H1 (cell line): ENCODE measurements at regions not wholly inside any gene's neighbourhood (a gene's known extent, or its start where the extent isn't known, plus 50 kb on each side); places are given as distances from the start of the nearest gene placed in this dataset.

ENCODE experiments used
- CTCF ChIA-PET: fragments of 300-600 bp; sonication (Branson Sonifier 250); formaldehyde crosslinking; loops from one replicate; lab custom pipeline; 2021; ENCODE audit not compliant: partially characterized antibody; lab: Charles Lee
- POLR2A ChIA-PET: fragments of 300-600 bp; sonication (Branson Sonifier 250); formaldehyde crosslinking; loops from one replicate; lab custom pipeline; 2021; ENCODE audit warnings: inconsistent platforms; ENCODE audit not compliant: partially characterized antibody; lab: Charles Lee
- DNase-seq, 2 experiments: peaks; one replicate each; pipeline versions ENCODE4 v3.0.0 to v3.0.0-alpha.2; 2010 to 2022; ENCODE audit warnings: low spot score in 2 of 2, low read depth in 1 of 2, mixed read lengths in 1 of 2
- FAIRE-seq: peaks from 2 replicates; lab custom pipeline; 2011; peaks lifted over from hg19 to GRCh38; lab: Jason Lieb, UNC
- H2AFZ ChIP-seq: 2 replicates; pipeline ENCODE4 v1.8.1; 2012; ENCODE audit warnings: low read length, inconsistent platforms
- H2AK5ac ChIP-seq: 2 replicates; pipeline ENCODE4 v1.6.1; 2013; ENCODE audit warnings: low read depth, low read length
- H2BK120ac ChIP-seq: replicated peaks from 2 replicates; pipeline ENCODE3; 2013; ENCODE audit warnings: low read depth, low read length, inconsistent platforms
- H2BK12ac ChIP-seq: 2 replicates; pipeline ENCODE4 v1.6.1; 2013; ENCODE audit warnings: low read depth, low read length
- H2BK15ac ChIP-seq: 2 replicates; pipeline ENCODE4 v1.6.1; 2013; ENCODE audit warnings: low read length
- H2BK20ac ChIP-seq: 2 replicates; pipeline ENCODE4 v1.6.1; 2013; ENCODE audit warnings: low read length
- H2BK5ac ChIP-seq: 2 replicates; pipeline ENCODE4 v1.6.1; 2013; ENCODE audit warnings: low read depth, low read length
- H3K14ac ChIP-seq: 2 replicates; pipeline ENCODE4 v1.6.1; 2013; ENCODE audit warnings: inconsistent platforms; ENCODE audit not compliant: insufficient read length
- H3K18ac ChIP-seq: 2 replicates; pipeline ENCODE4 v1.6.1; 2013; ENCODE audit warnings: low read length; ENCODE audit errors: extremely low read depth
- H3K23ac ChIP-seq: 2 replicates; pipeline ENCODE4 v1.6.1; 2013; ENCODE audit warnings: inconsistent platforms; ENCODE audit not compliant: insufficient read length
- H3K23me2 ChIP-seq: 2 replicates; pipeline ENCODE4 v1.6.1; 2013; ENCODE audit warnings: low read depth, low read length
- H3K27ac ChIP-seq: 2 replicates; pipeline ENCODE4 v1.6.1; 2011; ENCODE audit warnings: low read depth, low read length, inconsistent platforms
- H3K27me3 ChIP-seq, 4 experiments: replicated peaks in 1 of 4; 1 replicate in 1 of 4; 2 replicates in 3 of 4; pipeline versions ENCODE4 v1.6.1 to v1.8.1; 2011 to 2013; ENCODE audit warnings: low read length in 3 of 4, mild to moderate bottlenecking in 3 of 4, inconsistent platforms in 2 of 4, mixed read lengths in 2 of 4, moderate library complexity in 1 of 4; ENCODE audit not compliant: control insufficient read depth in 3 of 4, insufficient read depth in 3 of 4; ENCODE audit errors: extremely low read depth in 1 of 4
- H3K36me3 ChIP-seq, 4 experiments: 2 replicates each; pipeline versions ENCODE4 v1.6.1 to v1.8.1; 2011 to 2013; ENCODE audit warnings: mild to moderate bottlenecking in 4 of 4, low read length in 3 of 4, moderate library complexity in 2 of 4, control low read depth in 1 of 4, inconsistent platforms in 1 of 4; ENCODE audit not compliant: insufficient read depth in 4 of 4, control insufficient read depth in 2 of 4
- H3K4ac ChIP-seq: replicated peaks from 2 replicates; pipeline ENCODE3; 2013; ENCODE audit warnings: low read length, low read depth, mixed read lengths, inconsistent platforms; ENCODE audit not compliant: insufficient read length
- H3K4me1 ChIP-seq, 4 experiments: replicated peaks in 1 of 4; 1 replicate in 1 of 4; 2 replicates in 3 of 4; pipeline versions ENCODE4 v1.6.1 to v1.8.1; 2011 to 2013; ENCODE audit warnings: low read length in 3 of 4, inconsistent platforms in 2 of 4, mixed read lengths in 1 of 4; ENCODE audit not compliant: insufficient read depth in 4 of 4, control insufficient read depth in 3 of 4
- H3K4me2 ChIP-seq, 2 experiments: 2 replicates each; pipeline versions ENCODE4 v1.6.1 to v1.8.1; 2011 to 2013; ENCODE audit warnings: low read depth in 2 of 2, low read length in 2 of 2, control low read depth in 1 of 2, inconsistent platforms in 1 of 2, mild to moderate bottlenecking in 1 of 2; ENCODE audit not compliant: insufficient read depth in 1 of 2
- H3K4me3 ChIP-seq, 4 experiments: fragments of 200-600, 300-600 bp in 1 of 4; sonication (generic), shearing (Covaris generic), sonication (Bioruptor Twin) in 1 of 4; 2 replicates each; pipeline versions ENCODE4 v1.5.1 to v1.8.1; 2011 to 2016; ENCODE audit warnings: low read length in 4 of 4, low read depth in 3 of 4, control low read depth in 2 of 4, inconsistent platforms in 2 of 4, mild to moderate bottlenecking in 2 of 4, mixed read lengths in 1 of 4, moderate library complexity in 1 of 4; ENCODE audit not compliant: insufficient read depth in 2 of 4; ENCODE audit errors: extremely low read depth in 1 of 4
- H3K56ac ChIP-seq: replicated peaks from 2 replicates; pipeline ENCODE3; 2013; ENCODE audit warnings: low read depth, mild to moderate bottlenecking, mixed read lengths, low read length, inconsistent platforms; ENCODE audit not compliant: insufficient read length
- H3K79me1 ChIP-seq: 2 replicates; pipeline ENCODE4 v1.6.1; 2013; ENCODE audit warnings: low read depth, low read length, control low read depth
- H3K79me2 ChIP-seq, 2 experiments: 2 replicates each; pipeline versions ENCODE4 v1.6.1 to v1.8.1; 2012 to 2013; ENCODE audit warnings: low read length in 2 of 2, mild to moderate bottlenecking in 2 of 2, inconsistent platforms in 1 of 2; ENCODE audit not compliant: insufficient read depth in 2 of 2, control insufficient read depth in 1 of 2
- H3K9ac ChIP-seq, 4 experiments: replicated peaks in 1 of 4; 1 replicate in 1 of 4; 2 replicates in 3 of 4; pipeline versions ENCODE4 v1.6.1 to v1.8.1; 2011 to 2013; ENCODE audit warnings: low read depth in 3 of 4, low read length in 3 of 4, control low read depth in 2 of 4, mild to moderate bottlenecking in 2 of 4, moderate library complexity in 2 of 4, inconsistent platforms in 1 of 4; ENCODE audit errors: extremely low read depth in 1 of 4
- H3K9me3 ChIP-seq, 2 experiments: 2 replicates each; pipeline versions ENCODE4 v1.6.1 to v1.8.1; 2012 to 2013; ENCODE audit warnings: mild to moderate bottlenecking in 2 of 2, moderate library complexity in 2 of 2, control low read depth in 1 of 2, inconsistent platforms in 1 of 2, low read depth in 1 of 2, low read length in 1 of 2, mixed read lengths in 1 of 2; ENCODE audit not compliant: insufficient read depth in 2 of 2
- H4K20me1 ChIP-seq, 2 experiments: replicated peaks in 1 of 2; 2 replicates each; pipeline versions ENCODE3 to v1.8.1; 2011 to 2013; ENCODE audit warnings: inconsistent platforms in 2 of 2, low read length in 2 of 2, mild to moderate bottlenecking in 1 of 2; ENCODE audit not compliant: insufficient read depth in 2 of 2, control insufficient read depth in 1 of 2
- H4K5ac ChIP-seq: 2 replicates; pipeline ENCODE4 v1.6.1; 2013; ENCODE audit warnings: low read length, low read depth, mixed read lengths, inconsistent platforms; ENCODE audit not compliant: insufficient read length
- H4K8ac ChIP-seq: 2 replicates; pipeline ENCODE4 v1.8.0; 2013; ENCODE audit warnings: mild to moderate bottlenecking, moderate library complexity, low read length, inconsistent platforms; ENCODE audit not compliant: insufficient read depth; ENCODE audit errors: extremely low read depth
- H4K91ac ChIP-seq: replicated peaks from 2 replicates; pipeline ENCODE3; 2013; ENCODE audit warnings: low read length, mixed read lengths, inconsistent platforms; ENCODE audit not compliant: insufficient read length
- BRCA1 ChIP-seq: IDR thresholded peaks from 2 replicates; pipeline ENCODE4 v1.6.1; 2012; ENCODE audit warnings: low read depth, low read length, improper control_type of control experiment
- CBX5 ChIP-seq: fragments of 300-800, 300-1000 bp; sonication (generic); IDR thresholded peaks from 2 replicates; pipeline ENCODE4 v1.7.1; 2016; ENCODE audit warnings: antibody characterized with exemption, low read length, low read depth
- KDM5A ChIP-seq: fragments of 200-600 bp; IDR thresholded peaks from 2 replicates; pipeline ENCODE4 v1.7.1; 2012; ENCODE audit warnings: mild to moderate bottlenecking, low read length, inconsistent platforms, mixed read lengths
- RNF2 ChIP-seq: fragments of 200-900, 300-1000 bp; sonication (generic); IDR thresholded peaks from 2 replicates; pipeline ENCODE4 v1.7.1; 2016; ENCODE audit warnings: borderline replicate concordance, low read depth, mild to moderate bottlenecking, antibody characterized with exemption, low read length; ENCODE audit not compliant: poor library complexity, severe bottlenecking; ENCODE audit errors: missing control alignments
- SAP30 ChIP-seq: fragments of 300-600 bp; sonication (generic); IDR thresholded peaks from 2 replicates; pipeline ENCODE4 v1.7.1; 2012; ENCODE audit warnings: low read length, moderate library complexity, mild to moderate bottlenecking, inconsistent platforms; ENCODE audit not compliant: insufficient read depth, insufficient replicate concordance
- SRF ChIP-seq: IDR thresholded peaks from 2 replicates; pipeline ENCODE4 v1.6.1; 2011; ENCODE audit warnings: mild to moderate bottlenecking, low read depth, low read length, moderate library complexity
- TF ChIP-seq, protein P1 (sequence below): IDR thresholded peaks from 2 replicates; pipeline ENCODE4 v1.6.1; 2011; ENCODE audit warnings: low read length, improper control_type of control experiment

DNA sequence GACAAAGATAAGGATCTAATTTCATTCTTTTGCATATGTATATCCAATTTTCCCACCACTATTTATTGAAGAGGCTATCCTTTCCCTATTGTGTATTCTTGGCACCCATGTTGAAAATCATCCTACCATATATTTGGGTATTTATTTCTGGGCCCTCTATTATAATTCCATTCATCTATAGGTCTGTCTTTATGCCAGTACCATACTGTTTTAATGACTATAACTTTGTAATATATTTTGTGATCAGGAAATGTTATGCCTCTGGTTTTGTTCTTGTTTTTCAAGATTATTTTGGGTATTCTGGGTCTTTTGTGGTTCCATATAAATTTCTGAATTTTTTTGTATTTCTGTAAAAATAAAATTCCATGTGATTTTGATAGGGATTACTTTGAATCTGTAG, 347.6 kb upstream of the SULF2 start:
- ChIA-PET CTCF (no interaction called here), POLR2A (no interaction called here)
- H3K36me3 ChIP-seq = no peaks in the 10 kb centered on the region
- H2AK5ac ChIP-seq = no peak overlapping the region
- H2BK120ac ChIP-seq = no peak overlapping the region
- H3K23me2 ChIP-seq = no peaks in the 10 kb centered on the region
- no peaks in the 10 kb centered on the region; a peak in 2 of 7 replicates for H3K27me3 ChIP-seq
- no peak overlapping the region for H3K23ac ChIP-seq
- H3K27ac ChIP-seq = no peak overlapping the region
- H2BK15ac ChIP-seq = no peak overlapping the region
- no peak overlapping the region for H3K4ac ChIP-seq
- no peaks in the 10 kb centered on the region for H3K79me1 ChIP-seq
- DNase-seq = no peak
- H2BK12ac ChIP-seq = no peak overlapping the region
- H4K5ac ChIP-seq = no peak overlapping the region
- H4K20me1 ChIP-seq = no peaks in the 10 kb centered on the region
- H3K4me1 ChIP-seq = peaks cover 0 to 5% (median 0%) of the 10 kb centered on the region in 4 experiments; a peak in 1 of 7 replicates
- H3K56ac ChIP-seq = no peak overlapping the region
- no peaks in the 10 kb centered on the region for H3K79me2 ChIP-seq
- no peak for TF ChIP-seq KDM5A
- no peak for TF ChIP-seq SRF
- no peak for TF ChIP-seq RNF2
- no peak for TF ChIP-seq SAP30
- no peak for TF ChIP-seq BRCA1
- no peak for TF ChIP-seq CBX5
- TF ChIP-seq, protein P1, sequence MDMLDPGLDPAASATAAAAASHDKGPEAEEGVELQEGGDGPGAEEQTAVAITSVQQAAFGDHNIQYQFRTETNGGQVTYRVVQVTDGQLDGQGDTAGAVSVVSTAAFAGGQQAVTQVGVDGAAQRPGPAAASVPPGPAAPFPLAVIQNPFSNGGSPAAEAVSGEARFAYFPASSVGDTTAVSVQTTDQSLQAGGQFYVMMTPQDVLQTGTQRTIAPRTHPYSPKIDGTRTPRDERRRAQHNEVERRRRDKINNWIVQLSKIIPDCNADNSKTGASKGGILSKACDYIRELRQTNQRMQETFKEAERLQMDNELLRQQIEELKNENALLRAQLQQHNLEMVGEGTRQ = no peak
- H4K91ac ChIP-seq = no peak overlapping the region
- no peak overlapping the region for H4K8ac ChIP-seq
- H3K18ac ChIP-seq = no peak overlapping the region
- H2BK20ac ChIP-seq = no peak overlapping the region
- FAIRE-seq = no peak
- no peak overlapping the region for H2AFZ ChIP-seq
- H2BK5ac ChIP-seq = no peak overlapping the region
- H3K4me3 ChIP-seq = no peak overlapping the region
- no peaks in the 10 kb centered on the region for H3K9me3 ChIP-seq
- no peak overlapping the region for H3K4me2 ChIP-seq
- H3K9ac ChIP-seq = no peak overlapping the region
- H3K14ac ChIP-seq = no peak overlapping the region
